PC-9 (cell line): ENCODE measurements at regions not wholly inside any gene's neighbourhood (a gene's known extent, or its start where the extent isn't known, plus 50 kb on each side); places are given as distances from the start of the nearest gene placed in this dataset.

Experiments
- EZH2 ChIP-seq: fragments of 200-600 bp; sonication (generic); IDR thresholded peaks from 2 replicates; pipeline ENCODE4 v1.8.0; 2017; ENCODE audit warnings: antibody characterized with exemption, low read depth
- TF ChIP-seq, protein P1 (sequence below): fragments of 200-600 bp; sonication (generic); conservative IDR thresholded peaks from 2 replicates; pipeline ENCODE4 v1.6.1; 2017; ENCODE audit warnings: mixed run types, antibody characterized with exemption, mild to moderate bottlenecking, moderate library complexity

DNA sequence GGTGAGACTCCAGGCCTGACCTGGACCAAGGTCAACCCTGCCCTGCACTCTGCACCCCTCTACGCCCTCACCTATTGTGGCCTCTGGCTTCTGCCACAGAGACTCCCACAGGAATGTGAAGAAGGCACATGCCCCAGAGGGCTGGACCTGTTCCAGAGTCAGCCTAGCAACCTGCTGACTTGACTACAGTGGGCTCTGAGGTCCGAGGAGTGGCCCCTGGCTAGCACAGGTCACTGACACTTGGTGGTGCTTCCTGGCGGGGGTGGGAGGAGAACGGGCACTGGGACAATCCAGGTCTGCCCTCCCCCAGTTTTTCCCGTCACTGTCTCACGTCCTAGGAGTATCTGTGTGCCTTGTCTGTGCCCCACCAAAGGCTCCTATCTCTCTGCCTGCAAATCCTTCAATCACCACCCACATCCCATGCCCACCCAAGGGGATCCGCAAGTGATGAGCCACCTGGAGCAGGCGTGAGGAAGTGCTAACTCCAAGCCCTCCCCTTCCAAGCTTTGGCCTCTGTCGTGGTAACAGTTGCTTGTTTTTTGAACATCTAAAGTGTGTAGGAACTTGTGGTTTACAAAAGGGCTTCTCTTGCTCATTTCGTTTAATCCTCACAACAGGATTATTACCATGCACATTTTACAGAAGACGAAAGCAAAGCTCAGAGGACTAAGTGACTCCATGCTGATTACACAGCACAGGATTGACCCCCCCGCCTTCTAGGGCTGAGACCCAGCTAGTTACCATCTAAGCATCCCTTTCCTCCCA lies 86.2 kb downstream of the MCFD2 start:
- TF ChIP-seq, protein P1, sequence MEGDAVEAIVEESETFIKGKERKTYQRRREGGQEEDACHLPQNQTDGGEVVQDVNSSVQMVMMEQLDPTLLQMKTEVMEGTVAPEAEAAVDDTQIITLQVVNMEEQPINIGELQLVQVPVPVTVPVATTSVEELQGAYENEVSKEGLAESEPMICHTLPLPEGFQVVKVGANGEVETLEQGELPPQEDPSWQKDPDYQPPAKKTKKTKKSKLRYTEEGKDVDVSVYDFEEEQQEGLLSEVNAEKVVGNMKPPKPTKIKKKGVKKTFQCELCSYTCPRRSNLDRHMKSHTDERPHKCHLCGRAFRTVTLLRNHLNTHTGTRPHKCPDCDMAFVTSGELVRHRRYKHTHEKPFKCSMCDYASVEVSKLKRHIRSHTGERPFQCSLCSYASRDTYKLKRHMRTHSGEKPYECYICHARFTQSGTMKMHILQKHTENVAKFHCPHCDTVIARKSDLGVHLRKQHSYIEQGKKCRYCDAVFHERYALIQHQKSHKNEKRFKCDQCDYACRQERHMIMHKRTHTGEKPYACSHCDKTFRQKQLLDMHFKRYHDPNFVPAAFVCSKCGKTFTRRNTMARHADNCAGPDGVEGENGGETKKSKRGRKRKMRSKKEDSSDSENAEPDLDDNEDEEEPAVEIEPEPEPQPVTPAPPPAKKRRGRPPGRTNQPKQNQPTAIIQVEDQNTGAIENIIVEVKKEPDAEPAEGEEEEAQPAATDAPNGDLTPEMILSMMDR, result no peak
- TF ChIP-seq EZH2, result no peak
